COR-L47 (cell line): ENCODE measurements at regions not wholly inside any gene's neighbourhood (a gene's known extent, or its start where the extent isn't known, plus 50 kb on each side); places are given as distances from the start of the nearest gene placed in this dataset.

Experiments
- DNase-seq: peaks from one replicate; lab custom pipeline; 2025; lab: John Stamatoyannopoulos, UW

GRCh38 chr2:208545403-208546042 is 138.9 kb downstream of the PTH2R start:
- peak; percentile 78 for DNase-seq

- no peak for DNase-seq
Measured at GRCh38 chr2:208546107-208546506, 139.5 kb downstream of the PTH2R start.

- no peak for DNase-seq
Measured at GRCh38 chr2:208546860-208547650, 140.5 kb downstream of the PTH2R start.

DNA sequence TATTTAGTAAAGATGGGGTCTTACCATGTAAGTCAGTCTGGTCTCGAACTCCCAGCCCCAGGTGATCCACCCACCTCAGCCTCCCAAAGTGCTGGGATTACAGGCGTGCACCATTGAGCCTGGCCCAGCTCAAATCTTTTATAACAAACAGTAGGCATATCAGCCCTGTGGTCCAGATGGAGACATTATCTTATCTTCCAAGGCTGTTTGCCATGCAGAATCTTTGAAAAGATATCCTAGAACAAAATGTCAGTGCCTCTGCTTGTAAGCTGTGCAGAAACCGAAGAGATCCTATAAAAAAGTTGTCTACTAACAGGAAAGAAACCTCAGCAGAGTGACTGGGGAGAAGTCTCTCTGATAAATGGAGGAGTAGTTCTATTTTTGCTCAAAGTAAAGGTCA is 142.1 kb downstream of the PTH2R start:
- no peak for DNase-seq

GRCh38 chr2:208549546-208550158 is 143.1 kb downstream of the PTH2R start:
- DNase-seq: no peak

DNA sequence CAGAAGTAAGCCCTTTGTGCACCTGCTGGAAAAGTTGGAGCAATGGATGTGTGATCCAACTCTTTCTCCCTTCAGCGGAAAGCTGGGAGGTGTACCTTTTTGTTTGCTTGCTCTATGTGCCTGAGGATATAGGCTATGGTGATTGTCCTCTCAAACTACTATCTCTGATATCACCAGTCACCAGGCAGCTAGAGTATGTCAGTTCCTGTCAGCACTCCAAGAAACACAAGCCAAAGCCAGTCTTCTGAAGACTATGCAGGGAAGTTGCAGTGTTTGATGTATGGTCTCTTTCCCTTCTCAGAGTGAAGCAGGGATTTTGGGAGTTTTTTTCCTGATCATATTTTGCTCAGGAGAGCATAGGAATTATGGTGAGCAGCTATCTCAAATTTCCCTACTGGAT is 146.4 kb downstream of the PTH2R start:
- no peak for DNase-seq

DNA sequence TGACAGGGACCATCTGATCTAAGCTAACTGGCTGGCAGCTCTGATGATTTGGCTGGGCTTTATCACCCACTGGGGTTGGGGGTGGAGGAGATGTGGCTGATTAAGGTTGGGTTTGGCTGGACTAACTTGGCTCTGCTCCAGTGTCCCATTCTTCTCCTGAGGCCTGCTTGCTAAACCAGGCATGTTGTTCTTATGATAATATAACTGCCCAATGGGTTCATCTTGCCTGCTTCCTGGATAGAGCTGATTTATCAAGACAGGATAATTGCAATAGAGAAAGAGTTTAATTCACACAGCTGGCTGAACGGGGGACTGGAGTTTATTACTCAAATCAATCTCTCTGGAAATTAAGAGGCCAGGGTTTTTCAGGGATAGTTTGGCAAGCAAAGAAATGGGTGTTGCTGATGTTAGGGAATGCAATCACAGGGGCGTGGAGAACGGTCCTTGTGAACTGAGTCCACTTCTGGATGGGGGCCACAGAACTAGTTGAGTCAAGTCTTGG is 150.4 kb downstream of the PTH2R start:
- DNase-seq: peak; percentile 48

- DNase-seq: no peak
Measured at GRCh38 chr2:208565690-208566416, 159.3 kb downstream of the PTH2R start.

- DNase-seq: no peak
Measured at GRCh38 chr2:208568203-208568602, 161.6 kb downstream of the PTH2R start.

DNA sequence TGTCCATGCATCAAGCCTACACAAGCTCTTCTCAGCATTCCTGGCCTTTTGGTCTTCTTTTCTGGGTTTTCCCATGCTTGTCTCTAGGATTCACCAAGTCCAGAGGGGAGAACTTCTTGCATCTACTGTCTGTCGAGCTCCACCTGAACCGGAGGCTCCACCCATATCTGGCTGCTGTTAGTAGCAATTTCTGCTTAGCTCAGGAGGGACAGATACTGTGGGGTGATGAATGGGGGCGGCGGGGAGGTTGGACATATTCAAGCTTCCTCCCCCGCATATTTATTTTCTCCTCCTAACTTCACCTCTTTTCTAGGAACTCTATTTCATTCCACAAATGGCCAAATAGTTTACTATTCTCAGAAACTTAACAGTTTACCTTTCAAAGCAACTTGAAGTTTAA is 163.5 kb downstream of the PTH2R start:
- DNase-seq: no peak

GRCh38 chr2:208570851-208571763 is 164.5 kb downstream of the PTH2R start:
- DNase-seq: no peak

DNA sequence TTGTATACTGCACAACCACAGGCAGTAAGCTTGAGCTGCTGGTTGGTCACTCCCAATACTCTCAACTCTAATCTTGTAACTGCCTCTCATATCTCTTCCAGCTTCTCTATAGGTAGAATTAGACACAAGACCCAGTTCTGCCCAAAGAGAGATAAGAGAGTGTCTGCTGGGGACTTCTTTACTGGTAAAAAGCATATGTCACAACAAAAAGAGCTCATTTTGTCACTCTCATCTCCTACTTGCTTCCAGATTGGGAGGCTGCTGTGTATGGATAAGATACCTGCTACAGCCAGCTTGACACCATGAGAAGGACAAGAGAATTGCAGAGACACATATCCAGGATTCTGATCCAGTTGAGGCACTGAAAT is 165.2 kb downstream of the PTH2R start:
- DNase-seq: no peak

DNA sequence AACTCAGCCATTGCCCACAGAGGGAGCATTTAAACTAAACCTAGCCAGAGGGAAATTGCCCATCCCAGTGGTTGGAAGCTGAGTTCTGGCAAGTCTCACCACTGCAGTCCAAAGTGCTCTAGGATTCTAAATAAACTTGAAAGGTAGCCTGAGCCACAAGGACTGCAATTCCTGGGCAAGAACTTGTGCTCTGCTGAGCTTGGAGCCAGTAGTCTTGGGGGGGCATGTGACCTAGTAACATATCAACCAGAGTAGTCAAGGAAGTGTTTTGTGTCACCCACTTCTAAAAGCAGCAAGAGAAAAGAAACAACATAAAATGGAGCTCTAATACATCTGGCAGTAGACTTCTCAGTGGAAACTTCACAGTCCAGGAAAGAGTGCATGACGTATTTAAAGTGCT is 167.0 kb downstream of the PTH2R start:
- DNase-seq: no peak

DNA sequence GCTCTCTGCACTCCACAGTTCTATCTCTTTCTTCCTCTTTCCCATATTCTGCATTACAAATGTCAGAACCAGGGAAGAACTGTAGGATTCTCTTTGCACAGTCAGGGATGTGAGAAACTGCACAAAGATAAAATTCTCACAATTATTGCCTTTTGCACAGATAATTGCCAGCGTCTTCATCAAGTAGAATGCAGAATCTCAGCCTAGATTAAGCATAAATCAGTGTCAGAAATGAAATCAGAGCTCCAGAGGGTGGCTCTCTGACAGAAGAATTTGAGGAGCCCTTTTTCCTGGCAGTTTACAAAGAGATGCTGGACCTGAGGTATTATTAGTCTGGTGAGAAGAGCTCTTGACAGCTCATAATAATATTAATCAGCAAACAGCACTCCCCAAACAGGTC is 173.1 kb downstream of the PTH2R start:
- no peak for DNase-seq

DNA sequence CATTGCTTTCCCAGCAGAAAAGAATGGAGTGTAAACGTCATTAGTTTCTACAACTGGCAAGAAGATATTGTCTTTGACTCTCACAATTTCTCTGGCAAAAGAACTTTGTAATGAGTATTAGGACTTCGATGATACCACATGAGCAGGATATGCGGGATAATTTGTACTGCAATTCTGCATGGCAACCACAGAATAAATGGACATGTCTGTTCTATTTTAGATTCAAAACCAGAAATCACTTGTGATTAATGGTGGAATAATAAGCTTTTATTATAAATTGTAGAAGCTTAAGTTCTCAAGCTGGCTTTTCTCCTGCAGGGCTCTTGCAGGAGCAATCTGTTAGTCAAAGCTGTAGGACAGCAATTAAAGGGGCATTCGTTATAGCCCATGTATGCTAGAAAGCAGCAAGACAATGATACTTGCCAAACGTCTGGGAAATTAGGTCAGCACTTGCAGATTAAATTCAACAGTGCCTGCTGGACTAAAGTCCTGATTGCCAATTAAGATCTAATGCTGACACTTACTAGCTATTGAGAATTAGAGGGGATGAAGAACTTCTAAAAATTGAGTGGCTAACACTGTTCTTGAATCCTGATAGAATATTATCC is 177.9 kb downstream of the PTH2R start:
- DNase-seq: no peak

- DNase-seq: no peak
Measured at GRCh38 chr2:208586516-208586915, 179.9 kb downstream of the PTH2R start.

DNA sequence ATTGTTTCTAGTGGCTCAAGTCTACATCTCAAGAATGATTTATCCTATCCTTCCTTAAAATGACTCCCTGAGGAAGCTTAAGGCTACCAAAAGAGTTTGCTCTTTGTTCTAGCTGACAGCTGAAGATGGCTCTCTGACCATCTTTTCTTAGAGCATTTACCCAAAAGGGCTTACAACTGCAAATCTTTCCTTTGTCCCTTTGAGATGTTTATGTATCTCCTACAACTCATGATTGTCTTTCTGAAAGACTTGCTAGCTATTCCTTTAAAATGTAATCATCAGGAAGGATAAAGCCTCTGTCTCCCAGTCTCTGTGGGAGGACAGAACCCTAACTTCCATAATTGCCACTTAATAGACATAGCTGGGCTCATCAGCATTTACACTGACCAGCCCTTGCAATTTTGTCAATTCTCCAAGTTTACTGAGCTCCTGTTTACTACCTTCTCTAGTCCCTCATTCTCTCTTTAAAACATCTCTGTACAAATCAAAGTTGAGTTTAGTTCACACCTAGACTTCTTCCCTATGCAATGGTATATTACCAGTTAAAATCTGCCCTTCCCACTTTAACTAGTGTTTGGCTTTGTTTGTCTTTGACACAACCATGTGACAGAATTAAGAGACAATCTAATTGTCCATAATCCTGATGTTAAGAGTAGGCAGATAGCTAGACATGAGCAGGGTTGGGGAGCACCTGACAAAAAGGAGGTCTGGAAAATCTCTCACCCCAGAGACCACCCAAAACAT is 188.2 kb downstream of the PTH2R start:
- DNase-seq: no peak

- no peak for DNase-seq
Measured at GRCh38 chr2:208595386-208596275, 189.0 kb downstream of the PTH2R start.

DNA sequence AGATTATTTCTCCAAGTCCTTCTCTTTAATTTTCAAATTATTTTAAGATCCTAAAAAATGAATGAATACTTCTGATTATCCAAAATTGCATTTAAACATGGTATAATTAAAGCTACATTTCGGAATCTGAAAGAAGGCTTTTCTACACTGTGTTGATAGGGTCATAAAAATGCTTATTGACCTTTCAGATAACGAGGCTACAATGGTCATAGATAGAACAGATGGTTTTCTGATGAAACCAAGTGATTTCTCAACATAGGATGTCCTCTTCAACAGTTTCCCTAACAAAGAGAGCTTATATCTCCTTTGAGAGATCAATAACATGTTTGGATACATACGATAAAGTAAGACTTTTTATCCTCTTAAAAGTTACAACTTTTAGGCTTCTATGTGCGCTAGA is 201.1 kb downstream of the PTH2R start:
- no peak for DNase-seq
